Activated T-helper 17 cell treated with anti-CD3 and anti-CD28 coated beads, Interleukin-2, amount 50 U/mL, for 72 hours (primary cell): ENCODE measurements at regions not wholly inside any gene's neighbourhood (a gene's known extent, or its start where the extent isn't known, plus 50 kb on each side); places are given as distances from the start of the nearest gene placed in this dataset.

Experiments used
- ATAC-seq: fragments of 150-1000 bp; cut with Tn5 transposase; replicated peaks from 2 replicates; pipeline ENCODE4 v1.10.0; 2021; ENCODE audit warnings: mild to moderate bottlenecking, moderate library complexity
- H3K27ac Mint-ChIP-seq: one replicate; pipeline ENCODE4 v1.8.0; 2022; ENCODE audit warnings: mixed read lengths
- H3K27me3 Mint-ChIP-seq: one replicate; pipeline ENCODE4 v1.8.0; 2022; ENCODE audit warnings: mixed read lengths
- H3K36me3 Mint-ChIP-seq: one replicate; pipeline ENCODE4 v1.8.0; 2022; ENCODE audit warnings: low read depth, mild to moderate bottlenecking, mixed read lengths
- H3K4me1 Mint-ChIP-seq: one replicate; pipeline ENCODE4 v1.8.0; 2022; ENCODE audit warnings: mixed read lengths
- H3K4me3 Mint-ChIP-seq: one replicate; pipeline ENCODE4 v1.8.0; 2022; ENCODE audit warnings: mild to moderate bottlenecking, mixed read lengths
- H3K9me3 Mint-ChIP-seq: one replicate; pipeline ENCODE4 v1.8.0; 2022; ENCODE audit warnings: mixed read lengths

DNA sequence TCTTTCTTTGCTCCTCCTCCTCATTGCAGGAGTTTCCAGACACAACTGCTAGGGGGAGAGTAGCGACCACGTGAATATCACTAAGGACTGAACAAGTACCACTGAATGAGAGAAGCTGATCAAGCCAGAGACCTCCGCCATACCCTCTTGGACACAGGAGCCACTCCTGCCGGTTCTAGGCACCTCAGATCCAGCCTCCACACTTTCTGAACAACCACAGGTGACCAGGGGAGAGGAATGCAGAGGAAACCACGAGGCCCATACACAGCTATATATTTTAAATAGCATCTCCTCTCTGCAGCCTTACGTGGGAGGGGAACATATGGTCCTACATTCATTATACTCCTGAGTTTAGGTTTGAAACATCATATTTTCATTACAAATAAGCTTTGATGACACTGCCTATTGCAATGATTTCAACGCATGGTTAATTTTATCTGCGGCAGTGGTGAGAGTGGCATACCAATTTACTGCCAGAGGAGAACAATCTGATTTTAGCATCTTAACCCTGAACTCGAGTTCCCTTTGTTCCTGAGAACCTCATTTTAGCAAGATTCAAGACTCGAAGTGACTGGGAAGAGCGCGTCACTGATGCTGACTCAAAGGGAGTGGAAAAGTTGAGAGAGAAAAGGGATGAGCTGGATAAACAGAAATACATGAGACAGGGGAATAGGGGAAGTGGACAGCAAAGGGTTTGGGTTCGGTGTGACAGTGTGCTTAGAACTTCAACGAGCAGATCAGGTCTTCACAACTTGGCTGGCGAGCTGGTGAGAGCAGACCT is 231.7 kb upstream of the PPARGC1A start:
- no peak for ATAC-seq
- no peak overlapping the region for H3K27ac Mint-ChIP-seq
- no peaks in the 10 kb centered on the region for H3K4me1 Mint-ChIP-seq
- no peaks in the 10 kb centered on the region for H3K27me3 Mint-ChIP-seq
- no peaks in the 10 kb centered on the region for H3K9me3 Mint-ChIP-seq
- no peak overlapping the region for H3K4me3 Mint-ChIP-seq
- no peaks in the 10 kb centered on the region for H3K36me3 Mint-ChIP-seq

- Mint-ChIP-seq H3K27me3 (no peaks in the 10 kb centered on the region), H3K9me3 (no peaks in the 10 kb centered on the region), H3K36me3 (no peaks in the 10 kb centered on the region), H3K4me3 (no peak overlapping the region), H3K27ac (no peak overlapping the region), H3K4me1 (no peaks in the 10 kb centered on the region)
- no peak for ATAC-seq
Observed at GRCh38 chr4:24117975-24118374, 228.1 kb upstream of the PPARGC1A start.

DNA sequence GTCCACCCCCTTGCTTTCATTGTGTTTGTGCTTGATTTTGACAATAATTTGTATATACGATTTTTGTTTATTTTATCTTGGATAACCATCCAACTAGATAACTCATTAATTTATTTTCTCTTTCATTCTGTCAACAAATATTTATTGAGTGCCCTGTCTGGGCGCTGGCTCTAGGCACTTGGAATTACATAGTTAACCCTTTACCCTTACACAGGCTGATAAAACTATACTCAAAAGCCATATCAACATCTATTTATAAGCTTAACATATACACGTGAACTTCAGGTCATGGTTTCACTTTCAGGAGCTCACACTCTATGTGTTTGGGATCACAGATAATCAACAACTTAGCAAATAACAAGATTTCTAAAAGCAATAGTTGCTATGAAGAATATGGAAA is 226.3 kb upstream of the PPARGC1A start:
- Mint-ChIP-seq H3K27me3 (no peaks in the 10 kb centered on the region), H3K4me3 (no peak overlapping the region), H3K4me1 (no peaks in the 10 kb centered on the region), H3K27ac (no peak overlapping the region), H3K9me3 (no peaks in the 10 kb centered on the region), H3K36me3 (no peaks in the 10 kb centered on the region)
- ATAC-seq, result no peak

DNA sequence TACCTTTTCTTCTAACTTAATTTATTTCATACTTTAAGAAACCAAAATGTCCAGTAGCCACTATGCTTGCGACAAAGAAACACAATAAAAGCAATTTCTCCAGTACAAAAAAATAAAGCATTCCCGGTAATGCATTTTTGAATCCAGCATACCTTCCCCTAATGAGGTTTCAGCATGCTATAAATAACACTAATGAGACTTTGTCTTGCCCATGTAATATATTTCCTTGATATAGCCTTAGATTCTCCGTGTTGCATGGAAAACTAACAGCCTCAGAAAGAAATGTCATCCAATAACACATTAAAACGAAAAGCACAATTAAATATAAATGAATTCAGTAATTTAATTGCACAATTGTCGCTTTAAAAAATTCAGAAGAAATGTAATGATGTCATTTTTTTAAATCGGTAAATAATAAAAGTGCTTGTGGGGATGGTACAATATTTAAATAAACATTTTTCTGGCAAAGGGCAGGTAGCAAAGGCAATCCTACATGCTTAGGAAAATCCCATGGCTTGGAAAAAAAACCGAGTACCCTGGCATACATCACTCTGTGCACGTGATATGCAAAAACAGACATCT is 225.2 kb upstream of the PPARGC1A start:
- no peaks in the 10 kb centered on the region for H3K9me3 Mint-ChIP-seq

GRCh38 chr4:24114444-24114843 is 224.6 kb upstream of the PPARGC1A start:
- H3K4me1 Mint-ChIP-seq, result no peaks in the 10 kb centered on the region

More for the DNA sequence above, 225.2 kb upstream of the PPARGC1A start:
- Mint-ChIP-seq H3K4me1 (no peaks in the 10 kb centered on the region), H3K27me3 (no peaks in the 10 kb centered on the region), H3K27ac (no peak overlapping the region), H3K4me3 (no peak overlapping the region), H3K36me3 (no peaks in the 10 kb centered on the region)
- ATAC-seq, result no peak

GRCh38 chr4:24112466-24112865 is 222.6 kb upstream of the PPARGC1A start:
- H3K27me3 Mint-ChIP-seq, result no peaks in the 10 kb centered on the region
- no peaks in the 10 kb centered on the region for H3K4me1 Mint-ChIP-seq
- no peak for ATAC-seq
- H3K9me3 Mint-ChIP-seq, result no peaks in the 10 kb centered on the region
- no peak overlapping the region for H3K4me3 Mint-ChIP-seq
- no peaks in the 10 kb centered on the region for H3K36me3 Mint-ChIP-seq
- H3K27ac Mint-ChIP-seq, result no peak overlapping the region

More at GRCh38 chr4:24114444-24114843, 224.6 kb upstream of the PPARGC1A start:
- H3K27ac Mint-ChIP-seq, result no peak overlapping the region
- ATAC-seq, result no peak
- H3K9me3 Mint-ChIP-seq, result no peaks in the 10 kb centered on the region
- H3K27me3 Mint-ChIP-seq, result no peaks in the 10 kb centered on the region
- no peak overlapping the region for H3K4me3 Mint-ChIP-seq
- H3K36me3 Mint-ChIP-seq, result no peaks in the 10 kb centered on the region

DNA sequence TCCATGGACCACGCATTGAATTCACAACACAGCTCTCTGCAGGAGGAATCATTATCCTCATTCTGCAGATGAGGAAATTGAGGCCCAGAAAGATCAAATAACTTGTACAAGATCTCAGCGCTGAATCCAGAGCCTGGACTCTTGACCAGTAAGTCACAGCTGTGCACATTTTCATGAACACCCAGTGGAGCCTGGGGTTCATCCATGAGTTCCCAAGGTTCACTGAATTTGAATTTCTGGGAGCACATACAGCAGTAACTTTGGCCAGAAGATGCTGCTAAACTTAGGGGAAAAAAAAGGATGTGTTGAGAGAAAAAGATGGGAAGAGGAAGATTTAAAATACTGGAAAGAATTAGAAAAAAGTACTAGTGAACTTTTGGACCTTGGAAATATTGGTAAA is 218.7 kb upstream of the PPARGC1A start:
- Mint-ChIP-seq H3K4me3 (no peak overlapping the region), H3K36me3 (no peaks in the 10 kb centered on the region), H3K27me3 (no peaks in the 10 kb centered on the region), H3K9me3 (peaks cover 4% of the 10 kb centered on the region), H3K4me1 (no peaks in the 10 kb centered on the region), H3K27ac (no peak overlapping the region)
- no peak for ATAC-seq

DNA sequence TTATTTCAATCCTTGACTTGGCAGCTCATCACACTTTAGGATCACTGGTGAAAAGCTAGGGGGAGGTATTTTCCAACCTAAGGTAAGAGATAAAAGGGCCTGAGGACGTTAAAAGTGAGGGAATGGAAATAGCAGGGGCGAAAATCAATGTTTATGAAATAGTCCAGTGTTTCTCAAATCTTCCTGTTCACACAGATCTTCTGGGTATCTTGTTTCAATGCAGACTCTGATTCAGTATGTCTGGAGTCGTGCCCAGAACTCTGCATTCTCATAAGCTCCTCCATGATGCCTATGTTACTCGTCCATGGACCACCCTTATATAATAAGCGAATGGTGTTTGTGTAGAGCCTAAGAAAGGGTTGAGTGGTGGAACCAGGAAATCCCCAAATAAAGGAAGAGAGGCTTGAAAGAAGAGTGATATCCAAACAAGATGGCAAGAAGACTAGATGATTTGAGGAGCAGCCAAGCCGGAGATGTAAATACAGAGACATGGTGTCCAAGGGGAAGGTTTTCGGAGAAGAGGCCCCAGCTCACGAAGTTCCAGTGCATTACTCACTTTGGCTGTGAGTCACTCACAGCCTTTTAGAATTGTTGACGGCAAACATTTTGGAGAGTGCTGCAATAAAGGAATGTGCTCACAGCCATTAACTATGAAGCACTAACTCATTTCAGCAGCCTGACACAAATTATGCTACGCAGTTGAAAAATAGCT is 215.6 kb upstream of the PPARGC1A start:
- no peak for ATAC-seq
- Mint-ChIP-seq H3K27ac (no peak overlapping the region), H3K9me3 (peaks cover 4% of the 10 kb centered on the region), H3K27me3 (no peaks in the 10 kb centered on the region), H3K36me3 (no peaks in the 10 kb centered on the region), H3K4me1 (no peaks in the 10 kb centered on the region), H3K4me3 (no peak overlapping the region)

GRCh38 chr4:24104158-24104565 is 214.3 kb upstream of the PPARGC1A start:
- Mint-ChIP-seq H3K9me3 (peaks cover 4% of the 10 kb centered on the region), H3K36me3 (no peaks in the 10 kb centered on the region), H3K27me3 (no peaks in the 10 kb centered on the region), H3K4me3 (no peak overlapping the region), H3K27ac (no peak overlapping the region), H3K4me1 (no peaks in the 10 kb centered on the region)
- no peak for ATAC-seq

DNA sequence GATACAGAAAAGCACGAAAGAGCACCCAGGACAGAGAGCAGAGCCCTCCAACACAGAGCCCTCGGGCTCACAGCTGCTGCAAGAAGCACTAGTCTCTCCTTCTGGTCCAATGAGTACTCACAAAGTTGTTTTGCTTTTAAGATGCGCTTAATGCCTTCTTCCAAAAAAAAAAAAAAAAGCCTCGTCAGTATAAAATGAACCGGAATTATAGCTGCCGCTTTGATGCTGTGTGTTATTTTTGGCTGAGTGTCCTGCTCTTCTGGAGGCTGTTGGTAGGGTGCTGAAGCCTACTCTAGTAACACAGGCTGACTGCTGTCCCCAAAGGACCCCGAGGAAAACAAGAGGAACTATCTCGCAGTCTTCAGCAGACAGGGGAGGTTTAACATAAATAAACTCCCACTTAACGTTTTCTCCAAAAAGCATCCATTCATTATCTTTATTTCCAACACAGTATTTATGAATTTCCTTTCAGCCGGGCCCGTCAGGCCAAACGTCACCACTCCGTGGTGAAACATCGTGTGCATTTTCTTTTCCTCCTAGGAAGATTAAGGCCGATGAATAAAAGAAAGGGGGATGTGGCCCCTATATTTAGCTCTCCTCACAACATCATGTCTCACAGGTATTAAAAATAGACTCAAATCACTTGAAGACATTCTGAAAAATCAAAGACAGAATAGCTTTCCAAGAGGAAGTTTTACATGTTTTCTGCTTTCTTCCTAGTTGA is 213.7 kb upstream of the PPARGC1A start:
- H3K4me3 Mint-ChIP-seq, result no peak overlapping the region
- no peak overlapping the region for H3K27ac Mint-ChIP-seq
- no peaks in the 10 kb centered on the region for H3K4me1 Mint-ChIP-seq
- H3K27me3 Mint-ChIP-seq, result no peaks in the 10 kb centered on the region
- no peaks in the 10 kb centered on the region for H3K36me3 Mint-ChIP-seq
- no peak for ATAC-seq
- H3K9me3 Mint-ChIP-seq, result peaks cover 4% of the 10 kb centered on the region

DNA sequence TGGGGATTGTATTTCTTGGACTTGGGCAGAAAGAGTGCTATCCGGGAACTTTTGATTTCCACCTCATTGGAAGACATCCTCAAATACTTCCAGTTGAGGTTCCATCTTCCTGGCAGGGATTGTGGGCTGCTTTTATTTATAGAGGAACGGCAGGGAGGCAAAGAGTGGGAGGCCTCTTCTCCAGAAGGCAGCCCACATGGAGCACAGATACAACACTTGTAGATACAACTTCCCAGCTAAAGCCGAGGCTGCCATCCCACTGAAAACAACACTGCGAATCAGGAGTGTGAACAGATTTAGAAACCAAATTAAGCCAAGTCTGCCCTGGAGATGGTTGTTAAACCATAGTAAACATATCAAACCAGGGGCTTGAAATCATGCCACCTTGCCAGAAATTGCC is 212.8 kb upstream of the PPARGC1A start:
- no peak overlapping the region for H3K4me3 Mint-ChIP-seq
- H3K9me3 Mint-ChIP-seq, result peaks cover 4% of the 10 kb centered on the region
- H3K36me3 Mint-ChIP-seq, result no peaks in the 10 kb centered on the region
- H3K4me1 Mint-ChIP-seq, result no peaks in the 10 kb centered on the region
- no peak overlapping the region for H3K27ac Mint-ChIP-seq
- no peak for ATAC-seq
- H3K27me3 Mint-ChIP-seq, result no peaks in the 10 kb centered on the region

GRCh38 chr4:24096603-24097002 is 206.8 kb upstream of the PPARGC1A start:
- no peaks in the 10 kb centered on the region for H3K4me1 Mint-ChIP-seq
- H3K4me3 Mint-ChIP-seq, result no peak overlapping the region
- H3K9me3 Mint-ChIP-seq, result peaks cover 3% of the 10 kb centered on the region
- H3K27ac Mint-ChIP-seq, result no peak overlapping the region
- no peaks in the 10 kb centered on the region for H3K27me3 Mint-ChIP-seq
- no peaks in the 10 kb centered on the region for H3K36me3 Mint-ChIP-seq
- ATAC-seq, result no peak

GRCh38 chr4:24094726-24095125 is 204.9 kb upstream of the PPARGC1A start:
- Mint-ChIP-seq H3K4me3 (no peak overlapping the region), H3K27me3 (no peaks in the 10 kb centered on the region), H3K4me1 (no peaks in the 10 kb centered on the region), H3K9me3 (peaks cover 3% of the 10 kb centered on the region), H3K27ac (no peak overlapping the region), H3K36me3 (no peaks in the 10 kb centered on the region)
- ATAC-seq, result no peak

DNA sequence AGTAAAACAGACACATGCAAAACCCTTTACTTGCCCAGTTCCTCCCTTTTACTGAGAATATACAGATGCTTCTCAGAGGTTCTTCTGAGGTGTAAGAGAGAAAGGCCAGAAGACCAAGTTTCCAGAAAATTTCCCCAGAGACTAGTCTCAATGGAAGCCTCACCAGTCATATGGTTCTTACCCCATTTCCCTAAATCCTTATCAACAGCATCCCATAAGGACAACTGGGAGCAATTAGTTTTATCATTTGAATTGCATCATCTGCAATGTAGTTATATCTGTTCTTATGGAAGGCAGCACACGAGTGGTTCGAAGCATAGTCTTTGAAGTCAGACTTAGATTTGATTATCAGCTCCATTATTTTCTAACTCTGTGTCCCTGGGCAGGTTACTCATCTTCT is 203.6 kb upstream of the PPARGC1A start:
- H3K4me3 Mint-ChIP-seq, result no peak overlapping the region
- H3K36me3 Mint-ChIP-seq, result no peaks in the 10 kb centered on the region
- no peaks in the 10 kb centered on the region for H3K4me1 Mint-ChIP-seq
- no peak overlapping the region for H3K27ac Mint-ChIP-seq
- no peak for ATAC-seq
- peaks cover 3% of the 10 kb centered on the region for H3K9me3 Mint-ChIP-seq
- no peaks in the 10 kb centered on the region for H3K27me3 Mint-ChIP-seq
